ENCODE measurements at regions not wholly inside any gene's neighbourhood (a gene's known extent, or its start where the extent isn't known, plus 50 kb on each side); places are given as distances from the start of the nearest gene placed in this dataset.

DNA sequence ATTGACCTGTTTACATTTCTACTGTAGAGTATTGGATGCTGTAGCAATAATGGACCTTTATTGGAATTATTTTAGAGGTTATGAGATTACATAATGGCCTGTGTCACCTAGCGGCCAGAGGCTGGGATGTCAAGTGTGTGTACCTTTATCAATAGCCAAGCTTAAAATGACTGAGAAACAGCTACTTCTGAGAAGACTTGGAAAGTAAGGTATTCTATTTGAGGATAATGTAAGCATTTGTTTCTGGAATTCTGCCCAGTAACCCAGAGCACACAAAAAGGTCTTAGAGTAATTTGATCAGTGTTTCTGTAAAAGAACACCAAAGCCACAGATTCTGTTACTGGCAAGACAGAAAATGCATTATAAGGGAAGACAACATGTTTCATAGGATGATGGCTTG is 116.8 kb downstream of the MACIR start:
- FAIRE-seq = no peak

- no peak for FAIRE-seq
Observed at GRCh38 chr5:103374473-103374963, 116.0 kb downstream of the MACIR start.

DNA sequence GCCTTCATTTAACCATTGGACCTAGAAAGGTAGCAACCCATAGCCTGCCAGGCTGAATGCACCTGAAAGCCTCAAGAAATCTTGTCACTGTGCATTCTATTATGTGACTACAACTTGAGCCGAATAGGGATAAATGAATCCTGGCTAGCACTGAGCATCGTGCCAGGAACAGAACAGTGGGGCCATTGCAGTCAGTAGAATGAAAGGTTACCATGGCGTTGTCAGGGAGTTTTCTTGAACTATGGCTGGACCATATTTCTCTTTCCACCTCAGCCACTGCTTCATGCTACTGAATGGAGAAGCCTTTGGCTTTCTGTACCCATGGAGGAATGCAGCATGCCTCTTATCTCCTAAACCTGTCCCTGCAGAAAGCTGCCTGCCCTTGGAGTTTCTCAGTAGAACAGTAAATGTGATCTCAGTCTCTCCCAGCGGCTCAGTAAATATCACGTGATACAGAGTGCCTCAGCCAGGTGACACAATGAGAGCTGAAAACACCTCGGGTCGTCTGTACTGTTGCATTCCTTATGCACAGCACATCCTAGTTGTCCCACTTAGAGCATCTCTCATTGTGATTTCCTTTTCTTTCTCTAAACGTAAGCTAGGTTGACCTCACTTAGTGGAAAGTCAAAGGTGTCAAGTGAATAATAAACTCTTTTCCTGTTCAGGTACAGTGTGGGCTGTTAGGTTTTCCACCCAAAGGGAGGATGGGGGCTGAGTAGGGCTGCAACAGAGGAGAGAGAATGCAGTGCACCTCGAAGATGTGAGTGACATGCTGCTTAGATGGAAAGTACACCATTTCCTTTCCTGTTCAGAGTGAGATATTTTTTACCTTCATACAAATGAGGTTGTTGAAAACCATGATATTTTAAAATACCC is 115.3 kb downstream of the MACIR start:
- no peak for FAIRE-seq

DNA sequence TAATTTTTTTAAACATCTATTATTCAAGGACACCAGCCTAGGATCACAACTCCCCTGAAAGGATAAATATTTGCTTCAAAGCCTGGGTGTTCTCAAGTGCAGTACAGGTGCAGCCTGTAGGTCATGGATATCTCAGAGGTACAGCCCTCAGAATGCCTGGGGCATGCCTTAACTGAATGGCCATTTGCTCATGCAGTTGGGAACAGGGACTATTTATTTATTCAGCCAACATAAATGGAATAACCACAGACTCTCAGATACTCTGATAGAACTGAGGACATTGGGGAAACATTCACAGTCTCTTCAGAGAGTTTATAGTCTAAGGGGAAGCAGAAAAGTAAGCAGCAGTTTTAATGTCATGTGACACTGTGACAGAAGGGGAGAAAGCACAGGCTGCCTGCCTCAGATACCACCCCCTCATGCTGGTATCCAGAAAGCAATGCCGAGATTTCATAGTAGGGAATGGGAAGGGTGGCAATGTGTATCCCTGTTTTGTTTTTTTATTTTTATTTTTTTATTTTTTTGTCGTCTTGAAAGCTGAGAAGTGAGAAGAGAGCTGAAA is 112.6 kb downstream of the MACIR start:
- no peak for FAIRE-seq

- no peak for FAIRE-seq
Observed at GRCh38 chr5:103369125-103370120, 110.9 kb downstream of the MACIR start.

- no peak for FAIRE-seq
Observed at GRCh38 chr5:103367702-103368101, 109.1 kb downstream of the MACIR start.

DNA sequence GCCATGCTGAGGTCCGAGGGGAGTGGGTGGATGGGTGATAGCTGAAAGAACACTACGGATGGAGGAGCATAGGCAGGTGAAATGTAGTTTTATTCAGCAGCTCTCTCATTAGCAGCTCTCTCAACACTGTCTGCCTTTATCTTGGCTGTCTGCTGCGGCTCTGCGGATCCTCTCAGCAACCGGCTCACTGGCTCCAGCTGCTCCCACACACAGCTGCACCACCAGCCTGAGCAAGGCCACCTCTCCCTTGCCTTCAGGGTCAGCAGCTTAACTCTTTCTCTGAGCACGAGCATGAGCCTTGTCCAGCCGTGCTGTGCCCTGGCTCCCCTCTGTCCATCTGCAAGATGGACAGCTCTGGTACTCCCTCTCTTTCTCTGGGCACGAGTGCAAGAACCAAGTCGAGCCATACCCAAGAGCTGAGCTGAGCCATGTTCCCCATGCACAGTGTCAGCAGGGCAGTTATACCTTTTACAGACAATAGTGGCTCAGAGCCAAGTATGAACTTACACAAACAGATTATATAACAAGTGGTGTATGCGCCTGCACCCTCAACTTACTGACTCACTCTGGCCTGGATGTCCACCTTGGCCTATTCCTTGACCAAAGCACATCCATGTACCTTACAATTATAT is 108.5 kb downstream of the MACIR start:
- no peak for FAIRE-seq

- no peak for FAIRE-seq
Observed at GRCh38 chr5:103364074-103364473, 105.5 kb downstream of the MACIR start.

DNA sequence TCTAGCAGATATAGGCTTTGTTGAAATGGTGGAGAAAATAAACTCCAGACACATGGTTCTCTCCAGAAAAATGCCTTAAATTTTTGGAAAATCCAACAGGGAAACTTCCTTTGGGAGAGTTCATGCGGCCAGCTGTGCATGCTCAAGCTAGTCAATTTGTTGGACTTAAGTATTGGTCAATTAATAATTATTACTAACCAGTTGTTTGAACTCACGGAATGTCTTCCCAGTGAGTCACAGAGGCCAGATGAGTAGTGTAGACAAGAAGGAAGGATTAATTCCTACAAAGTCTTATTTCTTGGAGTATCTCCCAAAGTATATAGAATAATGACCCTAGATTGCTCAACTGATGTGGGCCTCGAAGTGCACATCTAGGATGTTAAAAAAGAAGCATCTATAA is 103.6 kb downstream of the MACIR start:
- no peak for FAIRE-seq

DNA sequence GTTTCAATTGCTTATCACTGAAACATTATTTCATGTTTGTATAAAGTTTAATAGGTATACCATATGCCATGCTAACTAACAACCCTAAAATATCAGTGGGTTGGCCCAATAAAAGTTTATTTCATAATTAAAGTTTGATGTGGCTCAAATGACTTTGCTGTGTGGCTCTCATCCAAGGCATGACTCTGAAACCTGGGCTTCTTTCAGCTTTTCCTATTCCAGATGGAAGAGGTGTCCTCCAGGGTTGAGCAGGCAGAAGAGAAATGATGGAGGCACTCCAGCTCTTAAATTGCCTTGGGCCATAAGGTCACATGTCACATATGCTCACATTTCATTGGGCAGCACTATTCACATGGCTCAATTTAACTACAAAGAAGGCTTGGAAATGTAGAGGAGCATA is 101.9 kb downstream of the MACIR start:
- FAIRE-seq = no peak

DNA sequence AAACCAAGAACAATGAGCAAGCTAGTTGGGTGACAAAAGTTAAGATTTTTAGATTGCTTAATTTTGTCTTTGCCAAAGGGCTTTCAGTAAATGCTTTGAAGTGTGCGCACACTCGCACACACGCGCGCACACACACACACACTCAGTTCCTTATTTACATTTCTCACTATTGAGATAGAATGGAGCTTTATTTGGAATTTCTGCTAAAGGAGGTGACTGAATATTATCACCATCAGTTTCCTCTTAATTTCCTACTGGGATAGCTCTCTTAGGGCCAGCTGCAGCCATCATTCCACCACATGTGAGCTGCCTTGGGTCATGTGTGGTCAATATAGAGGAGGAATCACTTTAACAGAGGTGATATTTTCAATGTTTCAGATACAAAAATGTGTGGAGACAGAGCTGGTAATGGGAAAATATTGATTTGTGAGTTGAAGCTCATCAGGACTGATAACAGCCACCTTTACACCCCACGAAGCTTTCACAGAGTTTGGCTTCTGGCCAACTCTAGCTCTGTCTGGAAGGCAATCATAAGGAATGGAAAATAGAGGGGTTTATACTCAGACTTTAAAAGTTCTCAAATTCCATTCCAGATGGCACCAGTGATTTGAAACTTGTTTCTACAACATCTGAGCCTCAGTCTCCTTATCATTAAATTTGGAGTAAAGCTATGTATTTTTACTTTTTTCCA is 99.9 kb downstream of the MACIR start:
- FAIRE-seq = no peak

DNA sequence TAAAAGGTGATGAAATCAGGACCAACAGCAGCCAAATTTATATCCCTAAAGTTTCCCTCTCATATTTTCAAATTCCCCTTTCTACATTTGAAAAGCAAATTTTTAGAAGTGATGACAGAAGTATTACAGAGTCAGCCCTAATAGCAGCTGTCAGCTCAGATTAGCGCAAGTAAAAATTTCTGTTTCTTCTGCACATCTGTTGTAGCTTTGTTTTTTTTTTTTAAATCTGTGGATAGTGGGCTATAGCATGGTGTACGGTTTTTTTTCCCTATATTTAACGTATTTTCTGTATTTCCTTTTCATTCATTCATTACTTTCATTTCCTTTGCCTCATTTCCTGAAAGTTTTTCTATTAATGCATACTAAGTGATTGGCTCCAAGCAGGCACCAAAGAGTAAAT is 99.1 kb downstream of the MACIR start:
- no peak for FAIRE-seq

- no peak for FAIRE-seq
Observed at GRCh38 chr5:103356350-103357091, 98.0 kb downstream of the MACIR start.

DNA sequence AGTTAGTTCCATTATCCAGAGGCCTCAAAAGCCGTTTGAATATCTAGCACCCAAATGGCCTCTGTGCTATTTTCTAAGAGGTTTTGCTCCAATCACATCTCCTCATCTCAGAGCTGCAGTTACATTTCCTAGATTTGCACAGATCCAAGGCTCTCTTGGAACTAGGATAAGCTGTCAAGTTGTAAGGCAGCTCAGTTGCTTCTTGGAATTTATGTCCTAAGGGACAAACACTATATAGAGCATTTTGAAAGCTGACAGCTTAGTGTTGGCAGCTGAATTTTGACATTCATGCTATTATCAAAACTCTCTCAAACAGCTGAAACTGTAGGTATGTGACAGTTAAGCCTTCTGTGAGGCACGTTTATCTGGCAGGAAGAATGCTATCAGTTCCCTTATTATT is 97.0 kb downstream of the MACIR start:
- FAIRE-seq = no peak

GRCh38 chr5:103354446-103354845 is 95.9 kb downstream of the MACIR start:
- no peak for FAIRE-seq

DNA sequence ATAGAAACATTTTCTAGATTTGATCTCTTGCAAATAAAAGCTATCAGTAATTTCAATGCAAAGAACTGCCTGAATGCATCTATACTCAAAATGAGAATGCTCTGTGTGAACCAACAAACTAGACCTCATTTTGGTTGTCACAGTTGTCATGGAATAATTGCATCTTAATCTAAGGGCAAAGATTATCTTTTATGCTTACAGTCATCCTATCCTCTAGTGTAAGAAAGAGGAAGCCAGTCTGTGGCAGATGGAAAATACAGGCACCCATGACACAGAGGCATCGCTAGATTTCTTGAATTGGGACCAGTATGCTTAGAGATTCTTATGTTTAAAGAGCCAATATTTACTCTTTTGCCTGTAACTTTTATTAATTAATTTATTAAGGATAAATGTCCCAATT is 95.0 kb downstream of the MACIR start:
- FAIRE-seq = no peak

DNA sequence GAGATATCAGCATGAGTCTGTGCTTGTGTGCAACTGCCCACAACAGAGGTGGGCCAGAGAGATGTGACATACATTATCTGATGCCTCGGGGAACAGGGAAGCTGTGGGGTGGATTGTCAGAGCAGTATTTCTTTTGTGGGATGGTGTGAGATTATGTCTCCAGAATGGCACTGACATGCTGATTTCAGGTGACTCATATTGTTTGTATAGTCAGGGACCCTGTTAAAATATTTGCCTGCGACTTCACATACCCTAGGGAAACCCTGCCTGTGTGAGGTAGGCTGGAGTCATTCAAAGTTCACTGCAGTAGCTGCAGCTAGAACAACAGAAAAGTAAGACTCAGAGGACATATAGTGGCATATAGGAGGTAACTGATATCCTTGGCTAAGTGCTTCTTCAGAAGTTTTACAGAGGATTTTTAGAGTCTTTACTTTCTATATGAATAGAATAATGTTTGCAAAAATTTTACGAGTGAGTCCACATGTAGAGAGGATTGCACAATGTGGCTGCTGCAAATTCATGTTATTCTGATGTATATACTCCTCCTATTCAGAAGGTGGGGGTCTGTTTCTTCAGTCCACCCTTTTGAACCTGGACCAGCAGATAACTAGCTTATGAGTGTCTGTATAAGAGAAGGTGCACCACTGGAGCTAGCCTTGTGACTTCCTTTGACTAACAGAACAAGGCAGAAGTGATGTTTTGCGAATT is 89.3 kb downstream of the MACIR start:
- no peak for FAIRE-seq

GRCh38 chr5:103346162-103346748 is 87.7 kb downstream of the MACIR start:
- FAIRE-seq = no peak

GRCh38 chr5:103345461-103345860 is 86.9 kb downstream of the MACIR start:
- no peak for FAIRE-seq

DNA sequence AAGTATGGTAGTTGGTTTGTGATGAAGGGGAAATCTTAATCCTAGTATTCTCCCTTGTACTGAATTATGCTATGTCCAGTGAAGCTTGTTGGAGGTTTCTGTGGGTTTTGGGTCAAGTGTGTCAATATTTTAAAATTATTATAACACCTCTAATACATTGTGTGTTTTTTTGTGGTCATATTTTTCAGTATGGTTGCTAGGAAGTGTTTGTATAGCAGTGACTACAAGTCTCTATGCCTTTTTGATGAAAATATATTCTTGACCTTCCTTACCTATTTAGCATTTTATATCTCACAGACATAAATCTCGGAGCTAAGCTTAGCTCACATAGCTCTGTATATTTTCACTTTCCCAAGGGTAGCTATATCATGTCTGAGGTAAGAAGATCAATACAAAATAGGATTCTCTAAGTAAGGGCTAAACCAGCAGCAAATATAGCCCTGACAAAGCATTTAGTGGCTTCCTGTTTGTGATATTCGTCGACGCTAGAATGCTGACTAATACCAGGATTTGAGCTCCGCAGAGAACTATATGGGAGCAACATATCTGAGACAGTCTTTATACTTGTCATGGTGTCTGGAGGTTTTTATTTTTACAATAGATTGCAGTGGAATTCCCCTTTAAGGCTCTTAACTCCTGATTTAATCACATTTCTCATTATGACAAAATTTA is 82.3 kb downstream of the MACIR start:
- FAIRE-seq = no peak

Data from colon (tissue), 2 donors.